WERI-Rb-1 (cell line): ENCODE measurements at regions not wholly inside any gene's neighbourhood (a gene's known extent, or its start where the extent isn't known, plus 50 kb on each side); places are given as distances from the start of the nearest gene placed in this dataset.

Source experiments
- DNase-seq: peaks from one replicate; pipeline ENCODE4 v3.0.0-alpha.2; 2020
- H3K27ac ChIP-seq: fragments of 250-450 bp; sonication (Bioruptor Pico); 2 replicates; pipeline ENCODE4 v1.5.1; 2020; ENCODE audit warnings: mild to moderate bottlenecking, moderate library complexity
- H3K27me3 ChIP-seq: fragments of 250-450 bp; sonication (Bioruptor Pico); 2 replicates; pipeline ENCODE4 v1.5.1; 2021; ENCODE audit warnings: mild to moderate bottlenecking, low read depth, moderate library complexity; ENCODE audit not compliant: insufficient read depth, severe bottlenecking
- H3K36me3 ChIP-seq: fragments of 250-450 bp; sonication (Bioruptor Pico); 2 replicates; pipeline ENCODE4 v1.5.1; 2020; ENCODE audit warnings: mild to moderate bottlenecking, moderate library complexity
- H3K4me3 ChIP-seq: 2 replicates; pipeline ENCODE4 v1.5.1; 2011; ENCODE audit warnings: low read depth, mild to moderate bottlenecking, control low read depth, low read length
- H3K9me3 ChIP-seq: fragments of 250-450 bp; sonication (Bioruptor Pico); 2 replicates; pipeline ENCODE4 v1.5.1; 2021; ENCODE audit warnings: mild to moderate bottlenecking, moderate library complexity; ENCODE audit not compliant: severe bottlenecking
- CTCF ChIP-seq: IDR thresholded peaks from 2 replicates; pipeline ENCODE4 v1.5.1; 2011; ENCODE audit warnings: low read depth, mild to moderate bottlenecking, control low read depth, inconsistent platforms, low read length

GRCh38 chr14:101328412-101329028 lies 232.8 kb upstream of the DIO3 start:
- Histone ChIP-seq H3K4me3 (no peak overlapping the region), H3K9me3 (peaks cover 4% of the 10 kb centered on the region), H3K36me3 (no peaks in the 10 kb centered on the region), H3K27me3 (peaks cover 89% of the 10 kb centered on the region), H3K27ac (no peak overlapping the region)
- no peak for TF ChIP-seq CTCF
- DNase-seq: no peak

- TF ChIP-seq CTCF: no peak
- no peak overlapping the region for H3K4me3 ChIP-seq
- H3K36me3 ChIP-seq: no peaks in the 10 kb centered on the region
- H3K27ac ChIP-seq: no peak overlapping the region
- no peak for DNase-seq
- peaks cover 4% of the 10 kb centered on the region for H3K9me3 ChIP-seq
- H3K27me3 ChIP-seq: peaks cover 92% of the 10 kb centered on the region
These were observed 230.7 kb upstream of the DIO3 start for GRCh38 chr14:101330416-101331140.

- peaks cover 4% of the 10 kb centered on the region for H3K9me3 ChIP-seq
- no peaks in the 10 kb centered on the region for H3K36me3 ChIP-seq
- no peak for DNase-seq
These were observed 230.2 kb upstream of the DIO3 start for GRCh38 chr14:101331141-101331525.

GRCh38 chr14:101331661-101332169 lies 229.6 kb upstream of the DIO3 start:
- Histone ChIP-seq H3K9me3 (peaks cover 4% of the 10 kb centered on the region), H3K4me3 (no peak overlapping the region), H3K36me3 (no peaks in the 10 kb centered on the region), H3K27ac (no peak overlapping the region), H3K27me3 (peaks cover 94% of the 10 kb centered on the region)
- DNase-seq: no peak
- no peak for TF ChIP-seq CTCF

More at GRCh38 chr14:101331141-101331525, 230.2 kb upstream of the DIO3 start:
- no peak for TF ChIP-seq CTCF
- Histone ChIP-seq H3K4me3 (no peak overlapping the region), H3K27me3 (peaks cover 94% of the 10 kb centered on the region), H3K27ac (no peak overlapping the region)

GRCh38 chr14:101332281-101332680 lies 229.0 kb upstream of the DIO3 start:
- Histone ChIP-seq H3K27me3 (peaks cover 94% of the 10 kb centered on the region), H3K27ac (no peak overlapping the region), H3K36me3 (no peaks in the 10 kb centered on the region), H3K9me3 (peaks cover 4% of the 10 kb centered on the region), H3K4me3 (no peak overlapping the region)
- DNase-seq: no peak
- TF ChIP-seq CTCF: no peak
